GM18909 (cell line): ENCODE measurements at regions not wholly inside any gene's neighbourhood (a gene's known extent, or its start where the extent isn't known, plus 50 kb on each side); places are given as distances from the start of the nearest gene placed in this dataset.

Experiments
- ATAC-seq: cut with Tn5 transposase; IDR thresholded peaks from one replicate; pipeline ENCODE4 v1.9.1; 2021; ENCODE audit warnings: mild to moderate bottlenecking; ENCODE audit not compliant: unreplicated experiment, poor library complexity

DNA sequence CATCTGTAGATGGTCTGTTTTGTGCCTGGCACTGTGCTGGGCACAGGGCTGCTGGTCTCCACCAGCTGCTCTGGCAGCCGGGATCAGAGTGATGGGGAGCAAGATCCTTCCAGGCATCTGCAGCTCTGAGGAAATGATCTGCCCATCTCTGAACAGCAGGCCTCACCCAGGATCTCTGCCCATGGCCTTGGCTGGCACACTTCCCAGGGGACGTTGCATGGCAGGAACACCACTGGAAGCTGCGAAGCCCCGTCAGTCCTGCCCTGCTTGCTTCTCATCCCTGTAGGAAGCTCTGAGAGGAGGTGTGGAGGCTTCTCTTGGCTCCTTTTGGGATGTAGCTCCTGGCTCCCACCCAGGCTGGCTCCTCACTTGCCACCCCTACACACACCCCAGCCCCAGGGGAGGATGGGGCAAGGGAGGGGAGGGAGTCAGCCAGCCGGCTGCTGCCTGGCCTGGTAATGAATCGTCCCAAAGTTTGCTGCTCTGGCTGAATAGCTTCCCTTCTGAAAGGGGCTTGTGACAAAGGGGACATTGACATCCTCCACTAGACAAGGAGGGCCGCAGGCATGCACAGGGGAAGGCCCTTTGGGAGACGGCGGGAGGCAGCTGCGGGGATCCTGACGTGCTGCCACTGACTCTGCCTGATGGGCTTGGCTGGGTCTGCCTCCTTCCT, 108.9 kb downstream of the VEGFA start:
- no peak for ATAC-seq

DNA sequence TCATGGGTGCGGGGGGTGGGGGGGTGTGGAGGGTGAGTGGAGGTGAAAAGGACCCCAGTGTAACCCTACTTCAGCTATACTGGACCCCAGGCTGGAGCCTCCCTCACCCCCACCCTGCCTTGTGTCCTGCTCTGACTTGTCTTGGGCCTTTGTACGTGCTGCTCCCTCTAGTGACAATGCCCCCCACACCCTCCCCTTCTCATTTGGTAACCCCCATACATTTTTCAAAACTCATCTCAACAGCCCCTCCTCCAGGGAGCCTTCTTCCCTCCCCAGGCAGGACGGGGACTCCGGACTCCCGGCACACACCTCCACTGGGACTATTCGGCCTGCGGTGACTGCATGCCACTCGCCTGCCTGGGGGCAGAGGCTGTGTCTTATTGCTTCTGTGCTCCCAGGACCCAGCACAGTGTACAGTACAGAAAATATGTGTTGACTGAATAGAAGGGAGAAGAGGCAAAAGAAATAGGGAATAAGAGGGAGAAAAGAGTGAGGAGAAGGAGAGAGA, 108.2 kb downstream of the VEGFA start:
- no peak for ATAC-seq

DNA sequence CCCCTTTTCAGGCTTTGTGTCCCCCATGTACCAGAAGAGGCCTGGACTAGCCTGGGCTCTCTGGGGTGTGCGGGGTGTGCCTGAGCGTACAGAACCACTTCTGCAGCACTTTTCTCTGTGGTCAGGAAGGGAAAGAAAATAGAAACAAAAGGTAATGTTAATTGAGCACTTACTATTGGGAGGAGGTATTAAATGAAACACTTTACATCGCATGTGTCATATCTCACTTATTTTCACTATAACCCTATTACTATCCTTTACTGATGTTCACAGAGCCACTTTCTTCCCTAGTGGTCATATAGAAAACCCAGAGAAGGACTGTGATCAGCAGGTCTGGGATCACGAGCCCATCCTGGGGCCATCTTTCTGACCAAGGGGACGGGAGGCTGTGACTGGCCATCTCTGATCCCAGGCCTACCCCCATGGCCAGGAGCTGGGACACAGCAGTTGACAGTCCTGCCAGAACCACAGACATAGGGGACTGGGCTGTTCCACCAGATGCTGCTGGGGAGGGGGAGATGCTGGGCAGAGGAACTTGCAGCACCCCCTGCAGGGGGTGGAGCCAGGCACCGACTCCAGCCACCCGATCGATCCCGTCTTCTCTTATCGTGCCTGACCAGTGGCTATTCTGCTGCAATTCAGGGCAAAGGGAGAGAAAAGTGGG, 107.6 kb downstream of the VEGFA start:
- ATAC-seq: no peak

DNA sequence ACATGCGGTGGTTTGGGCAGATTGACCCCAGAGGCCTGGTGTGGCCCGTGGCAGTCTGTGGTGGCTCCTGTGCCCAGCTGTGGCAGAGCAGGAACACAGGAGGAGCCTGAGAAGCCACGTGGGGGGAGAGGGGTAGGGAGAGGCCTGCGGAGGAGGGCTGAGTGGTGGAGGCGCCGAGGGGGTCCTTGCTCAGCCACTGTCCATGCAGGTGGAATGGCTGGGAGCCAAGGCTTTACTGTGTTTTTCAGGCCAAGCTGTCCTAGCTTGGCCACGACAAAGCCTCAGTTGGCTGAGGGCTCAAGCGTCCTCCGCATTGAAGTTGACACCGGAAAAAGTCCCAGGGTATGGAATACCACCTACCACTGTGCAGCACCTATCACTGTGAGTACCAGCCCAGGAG, 107.0 kb downstream of the VEGFA start:
- ATAC-seq: no peak

DNA sequence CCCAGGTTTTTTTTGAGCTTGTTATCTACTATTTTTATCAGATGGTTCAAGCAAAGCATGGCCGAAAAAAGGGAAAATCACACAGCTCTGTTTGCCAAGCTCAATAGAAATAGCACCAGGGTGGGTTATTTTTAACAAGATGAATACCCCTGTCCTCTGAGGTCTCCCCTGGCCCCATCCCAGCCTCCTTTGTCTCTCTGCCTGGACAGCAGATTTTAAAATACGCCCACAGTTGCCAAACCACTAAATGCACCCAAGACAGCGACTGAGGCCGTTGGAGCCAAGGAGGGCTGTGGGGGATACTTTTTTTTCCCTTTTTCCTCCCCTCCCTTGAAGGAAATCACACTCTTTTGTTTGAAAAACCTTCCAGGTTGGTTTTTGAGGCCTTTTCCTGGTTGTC, 106.6 kb downstream of the VEGFA start:
- ATAC-seq: no peak

DNA sequence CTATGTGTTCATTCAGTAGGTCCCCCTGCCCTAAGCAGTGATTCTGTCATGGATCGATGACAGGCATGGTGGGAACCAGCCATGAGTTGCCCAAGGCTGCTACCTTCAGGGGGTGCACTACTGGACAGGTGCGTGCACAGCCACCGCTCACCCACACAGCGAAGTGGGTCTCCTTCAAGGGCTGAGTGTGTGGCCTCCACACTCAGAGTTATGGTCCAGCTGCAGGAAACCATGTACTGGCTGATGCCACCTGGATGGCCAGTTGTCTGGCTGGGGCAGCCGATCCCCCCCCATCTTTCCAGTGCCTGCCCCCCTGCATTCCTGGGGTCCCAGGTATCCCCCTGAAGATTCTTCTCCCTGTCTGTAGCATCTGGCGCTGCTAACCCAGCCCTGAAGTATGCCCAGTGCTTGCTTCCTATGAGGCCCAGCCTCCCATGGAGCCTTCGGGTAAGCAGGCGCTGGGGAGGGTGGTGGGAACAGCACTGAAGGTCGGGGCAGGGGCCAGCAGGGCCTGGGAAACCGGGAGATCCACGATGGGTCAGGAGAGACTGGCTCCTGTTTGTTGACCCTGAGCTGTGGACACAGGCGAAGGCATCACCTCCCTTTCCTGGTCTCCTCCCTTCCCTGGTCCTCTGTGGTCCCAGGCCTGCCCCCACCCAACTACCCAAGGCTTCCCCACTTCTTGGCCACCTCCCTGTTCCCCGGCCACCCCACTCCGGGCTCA, 106.0 kb downstream of the VEGFA start:
- no peak for ATAC-seq

DNA sequence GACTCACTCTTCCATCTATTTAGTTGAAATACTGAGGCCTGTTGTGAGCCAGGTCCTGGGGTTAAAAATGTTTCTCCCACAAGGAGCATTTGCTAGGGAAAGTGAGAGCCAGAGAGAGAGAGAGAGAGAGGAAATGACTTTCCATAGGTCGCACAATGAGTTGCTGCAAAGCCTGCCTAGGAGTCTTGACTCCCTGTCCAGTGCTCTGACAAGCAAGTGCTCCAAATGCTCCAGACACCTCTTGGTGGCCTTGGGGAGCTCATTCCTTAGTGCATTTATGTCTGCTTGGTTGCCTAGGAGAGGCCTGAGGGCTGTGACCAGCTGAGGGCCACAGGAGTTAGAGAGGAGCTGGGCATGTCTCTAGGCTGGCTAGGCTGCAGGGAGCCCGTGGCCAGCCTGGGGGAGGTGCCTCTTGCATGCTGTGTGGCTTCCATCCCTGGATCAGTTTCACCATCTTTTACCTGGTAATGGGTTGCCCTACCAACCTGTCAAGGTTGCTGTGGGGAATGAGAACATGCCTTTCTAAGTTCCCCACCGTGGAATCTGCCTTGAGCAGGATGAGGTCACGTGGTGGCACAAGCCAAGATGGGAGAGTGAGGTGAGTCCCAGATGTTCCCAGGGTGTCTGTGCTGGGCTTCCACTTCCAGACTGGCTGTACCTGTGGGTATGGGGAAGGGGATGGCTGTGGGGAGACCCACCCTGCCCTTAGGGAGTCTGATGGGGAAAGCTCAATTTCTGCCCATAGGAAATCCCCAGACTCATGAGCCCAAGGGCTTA, 105.0 kb downstream of the VEGFA start:
- ATAC-seq: no peak

DNA sequence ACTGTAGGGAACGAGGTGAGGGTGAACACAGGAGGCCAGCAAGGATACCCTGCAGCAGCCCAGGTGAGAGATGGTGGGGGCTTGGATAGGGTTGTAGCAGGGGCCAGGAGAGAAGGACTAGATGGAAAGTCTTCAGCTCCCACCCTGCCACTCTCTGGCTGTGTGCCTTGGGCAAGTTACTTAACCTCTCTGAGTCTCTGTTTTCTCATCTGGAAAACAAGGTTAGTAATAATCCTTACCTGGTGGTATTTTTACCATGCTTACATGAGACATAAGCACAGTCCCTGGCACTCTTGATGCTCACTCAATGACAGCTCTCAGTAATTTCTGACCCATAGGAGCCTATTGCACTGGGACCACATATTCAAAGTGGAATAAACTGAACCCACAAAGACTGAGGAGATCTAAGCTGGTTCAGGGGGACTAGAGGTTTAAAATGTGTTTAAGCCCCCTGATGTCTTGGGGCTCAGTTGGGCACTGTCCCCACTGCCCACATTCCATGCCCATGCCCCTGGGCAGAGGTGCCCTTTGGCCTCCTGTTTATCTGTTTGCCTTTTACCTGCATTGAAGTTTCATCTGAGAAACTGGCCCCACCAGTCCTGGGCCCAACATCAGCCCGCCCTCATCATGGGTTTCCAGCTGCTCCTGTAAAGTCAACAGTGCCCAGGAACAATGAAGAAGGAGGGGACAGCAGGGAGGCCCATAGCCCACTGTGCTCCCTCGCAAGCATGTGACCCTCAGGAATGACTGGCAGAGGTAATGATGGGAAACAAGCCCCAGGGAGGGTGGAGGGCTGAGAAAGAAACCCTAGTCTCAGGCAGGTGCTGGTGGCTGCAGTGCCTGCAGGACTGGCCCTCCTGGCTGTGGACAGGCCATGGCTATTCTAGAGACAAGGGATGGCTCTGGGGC, 104.0 kb downstream of the VEGFA start:
- ATAC-seq: no peak

DNA sequence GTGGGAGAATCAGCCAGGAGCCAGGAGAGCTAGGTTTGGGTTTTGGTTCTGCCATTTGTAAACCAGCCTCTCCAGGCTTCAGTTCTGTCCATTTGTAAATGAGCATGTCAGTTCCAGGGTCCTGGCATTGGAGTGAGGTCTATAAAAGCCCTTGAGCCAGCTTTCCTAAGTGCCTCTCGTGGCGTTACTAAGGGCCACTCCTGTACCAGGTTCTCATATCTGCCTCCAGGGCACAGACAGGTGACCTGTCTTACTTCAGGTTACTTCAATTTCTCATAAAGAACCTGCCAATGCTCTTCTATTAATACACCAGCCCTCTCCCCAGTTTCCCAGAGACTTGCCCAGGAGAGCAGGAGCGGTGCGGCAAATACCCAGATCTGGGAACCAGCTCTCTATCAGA, 101.9 kb downstream of the VEGFA start:
- ATAC-seq: no peak

DNA sequence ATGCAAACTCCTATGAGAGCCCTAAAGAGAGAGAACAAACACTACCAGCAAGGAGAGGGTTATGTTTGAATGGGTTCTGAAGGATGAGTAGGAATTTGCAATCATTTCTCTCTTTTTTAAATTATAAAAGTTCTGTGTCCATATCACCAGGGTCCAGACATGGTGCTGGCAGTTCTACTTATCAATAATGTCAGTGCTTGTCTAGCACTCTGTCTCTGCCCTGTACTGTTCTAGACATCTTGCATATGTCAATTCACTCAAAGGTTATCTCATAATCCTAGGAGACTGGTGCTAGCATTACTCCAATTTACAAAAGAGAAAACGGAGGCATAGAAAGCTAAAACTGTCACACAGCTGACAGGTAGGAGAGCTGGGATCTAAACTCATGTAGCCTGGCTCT, 101.3 kb downstream of the VEGFA start:
- ATAC-seq: no peak

DNA sequence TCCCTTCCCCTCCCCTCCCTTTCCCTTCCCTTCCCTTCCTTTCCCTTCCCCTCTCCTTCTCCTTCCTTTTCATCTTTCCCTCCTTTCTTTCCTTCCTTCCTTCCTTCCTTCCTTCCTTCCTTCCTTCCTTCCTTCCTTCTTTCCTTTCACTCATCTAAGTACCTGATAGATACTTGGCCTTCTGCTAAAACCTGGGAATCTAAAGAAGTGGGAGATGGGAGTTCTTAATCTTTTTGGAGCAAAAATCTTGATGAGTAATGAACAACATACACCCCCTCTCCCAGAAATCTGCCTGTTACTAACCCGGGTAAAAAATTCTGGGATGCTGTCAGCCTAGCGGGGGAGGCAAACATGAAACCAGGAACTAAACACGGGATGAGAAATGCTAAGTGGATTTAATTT, 100.7 kb downstream of the VEGFA start:
- no peak for ATAC-seq

DNA sequence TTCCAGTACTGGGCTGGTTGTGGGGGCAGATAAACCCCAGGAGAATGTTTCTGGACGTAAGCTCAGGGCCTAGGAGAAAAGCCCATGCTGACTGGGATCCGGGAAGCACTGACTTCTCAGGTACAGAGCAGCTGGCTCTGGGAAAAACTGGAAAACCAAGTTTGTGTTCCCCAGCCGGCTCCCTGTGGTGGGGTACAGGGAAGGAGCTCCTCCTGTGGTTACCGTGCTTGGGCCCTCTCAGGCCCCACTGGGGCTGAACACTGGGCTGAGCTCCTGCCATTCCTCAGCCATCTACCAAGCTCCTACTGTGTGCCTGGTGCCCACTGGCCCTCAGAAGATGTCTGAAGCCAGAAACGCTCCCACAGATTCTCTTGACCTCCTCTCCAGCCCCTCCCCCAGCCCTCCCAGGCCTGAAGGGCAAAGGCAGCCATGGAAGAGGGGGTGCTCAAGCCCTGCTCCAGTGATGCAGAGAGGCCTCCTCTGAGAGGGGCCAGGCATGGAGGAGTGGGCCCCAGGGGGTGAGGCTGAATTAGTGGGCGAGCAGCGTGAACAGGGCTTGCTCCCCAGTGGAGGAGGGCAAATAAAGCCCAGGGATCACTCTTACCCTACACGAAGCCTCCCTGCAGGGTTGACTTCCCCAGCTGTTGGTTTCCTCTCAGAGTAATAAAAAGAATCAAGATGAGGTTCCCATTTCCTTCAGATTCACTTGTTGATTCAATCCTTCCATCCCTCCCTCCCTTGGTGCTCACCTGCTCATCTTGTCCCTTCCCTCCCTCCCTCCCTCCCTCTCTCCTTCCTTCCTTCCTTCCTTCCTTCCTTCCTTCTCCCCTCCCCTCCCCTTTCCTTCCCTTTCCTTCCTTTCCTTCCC, 100.0 kb downstream of the VEGFA start:
- ATAC-seq: no peak

DNA sequence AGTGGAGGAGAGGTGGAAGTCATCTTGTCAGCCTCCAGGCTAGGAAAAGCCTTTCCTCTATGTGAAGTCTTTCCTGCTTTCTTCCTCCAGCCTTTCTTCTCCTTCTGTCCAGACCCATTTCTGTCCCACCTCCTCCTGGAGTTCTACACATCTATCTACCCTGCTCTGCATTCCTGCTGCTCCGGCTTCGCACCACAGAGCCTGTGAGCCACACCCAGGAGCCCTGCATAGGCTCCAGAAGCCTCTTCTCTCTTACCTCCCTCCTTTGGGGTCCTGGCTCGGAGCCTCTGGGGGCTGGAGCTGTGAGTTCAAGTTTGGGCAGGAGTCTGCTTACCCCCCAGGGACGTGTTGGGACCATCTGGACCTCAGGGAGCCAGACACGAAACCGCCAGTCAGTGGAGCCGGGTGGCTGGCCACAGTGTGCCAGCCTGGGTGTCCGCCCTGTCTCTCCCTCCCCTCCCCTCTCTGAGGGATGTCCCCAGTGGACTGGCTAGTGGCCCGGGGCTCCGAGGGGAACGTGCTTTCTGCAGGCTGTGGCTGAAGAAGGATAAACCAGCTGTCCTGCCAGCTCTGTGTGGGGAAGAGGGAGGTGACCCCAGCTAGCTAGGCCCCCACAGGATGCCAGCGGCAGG, 99.2 kb downstream of the VEGFA start:
- ATAC-seq: no peak

DNA sequence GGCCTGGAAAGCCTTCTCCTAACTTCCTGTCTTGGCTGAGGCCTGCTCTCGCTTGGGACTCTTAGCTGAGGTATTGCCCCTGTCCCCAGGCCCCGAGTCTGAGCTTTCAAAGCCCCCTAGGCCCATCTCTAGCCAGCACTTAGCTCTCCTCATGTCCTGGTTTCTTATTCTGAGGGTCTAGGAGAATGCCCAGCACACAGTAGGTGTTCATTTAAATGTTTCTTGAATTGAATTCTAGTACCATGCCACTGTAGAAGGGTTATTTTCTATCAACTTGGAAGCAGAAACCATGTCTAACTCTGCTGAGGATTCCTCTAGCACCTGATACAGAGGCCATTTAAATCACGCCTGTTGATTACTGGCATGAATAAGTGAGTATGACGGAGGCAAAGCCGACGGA, 98.5 kb downstream of the VEGFA start:
- no peak for ATAC-seq

DNA sequence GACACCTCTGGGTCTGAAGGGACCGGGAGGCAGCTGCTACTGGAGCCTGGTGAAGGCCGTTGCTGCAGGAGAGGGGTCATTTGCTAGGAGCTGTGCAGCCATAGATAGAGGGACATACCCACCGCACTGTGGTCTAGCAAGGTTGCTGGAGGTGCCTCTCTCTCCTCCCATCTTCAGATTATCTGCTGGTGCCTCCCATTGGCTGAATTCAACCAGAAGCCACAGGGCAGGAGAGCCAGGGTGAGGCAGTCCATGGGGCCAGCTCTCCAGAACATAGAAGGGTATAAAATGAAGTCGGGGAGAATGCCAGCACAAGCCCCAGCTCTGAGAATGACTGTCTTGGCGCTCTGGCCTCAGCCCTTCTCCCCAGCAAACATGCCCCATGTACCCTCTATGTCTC, 98.0 kb downstream of the VEGFA start:
- no peak for ATAC-seq

DNA sequence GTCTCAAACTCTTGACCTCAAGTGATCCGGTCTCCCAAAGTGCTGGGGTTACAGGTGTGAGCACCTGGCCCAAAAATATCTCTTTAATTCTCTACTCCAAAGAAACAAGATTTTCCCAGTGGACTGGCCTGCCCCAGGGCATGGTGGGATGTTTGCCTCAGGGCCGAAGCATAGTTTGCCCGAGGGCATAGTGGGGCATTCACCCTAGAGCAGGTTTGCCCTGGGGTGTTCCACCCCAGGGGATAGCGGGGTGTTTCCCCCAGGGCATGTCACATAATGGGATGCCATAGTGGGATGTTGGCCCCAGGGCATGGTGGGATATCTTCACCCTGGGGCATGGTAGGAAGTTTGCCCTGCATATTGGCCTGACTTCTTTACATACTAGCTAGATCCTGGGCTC, 97.2 kb downstream of the VEGFA start:
- ATAC-seq: no peak

DNA sequence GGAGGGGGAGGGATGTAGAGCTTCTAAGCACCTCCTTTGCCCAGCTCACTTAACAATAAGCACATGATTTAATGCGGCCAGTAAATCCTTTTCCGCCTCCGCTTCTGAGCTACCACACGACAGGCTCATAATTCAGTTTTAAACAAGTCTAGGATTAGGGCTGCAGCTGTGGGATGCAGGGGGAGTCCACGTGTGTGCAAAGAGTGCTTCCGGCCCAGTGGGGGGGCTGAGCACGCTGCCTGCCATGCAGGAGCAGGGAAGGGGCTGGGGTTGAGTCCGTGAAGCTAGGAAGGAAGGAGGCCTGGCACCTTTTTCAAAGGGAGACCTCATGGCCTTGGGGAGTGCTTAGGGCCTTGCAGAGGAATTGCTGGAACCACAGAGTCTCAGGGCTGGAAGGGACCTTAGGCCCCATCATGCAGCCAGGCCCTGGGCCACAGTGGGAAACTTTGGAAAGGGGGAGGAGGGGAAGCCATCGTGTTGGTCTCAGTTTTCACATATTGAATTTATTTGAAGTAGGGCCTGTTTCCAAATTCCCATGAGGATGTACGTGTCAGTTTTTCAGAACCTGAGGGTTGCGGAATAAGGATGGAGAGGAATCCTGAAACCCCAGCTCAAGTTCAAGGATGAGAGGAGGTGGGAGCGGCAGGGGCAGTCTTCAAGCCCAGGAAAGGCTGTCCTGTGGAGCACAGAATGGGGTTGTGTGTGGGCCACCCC, 96.1 kb downstream of the VEGFA start:
- no peak for ATAC-seq

DNA sequence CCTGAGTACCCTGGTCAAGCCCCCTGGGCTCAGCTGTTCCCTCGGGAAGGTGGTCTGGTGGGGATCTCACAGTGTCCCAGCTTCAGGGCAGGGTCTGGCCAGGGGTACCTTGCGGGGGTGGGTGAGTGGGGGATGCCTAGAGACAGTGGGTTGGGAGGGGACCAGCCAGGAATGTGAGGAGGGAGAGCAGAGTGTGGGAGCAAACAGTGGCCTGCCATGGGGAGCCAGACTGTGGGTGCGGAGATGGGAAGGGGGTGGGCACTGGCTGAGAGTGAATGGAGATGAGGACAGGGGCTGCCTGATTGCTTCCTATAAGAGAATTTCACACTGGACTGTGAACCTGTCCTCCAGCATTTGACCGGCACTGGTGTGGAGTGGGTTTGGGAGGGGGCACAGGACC, 95.1 kb downstream of the VEGFA start:
- ATAC-seq: no peak
